Medulla oblongata (tissue), 1 donor: ENCODE measurements at regions not wholly inside any gene's neighbourhood (a gene's known extent, or its start where the extent isn't known, plus 50 kb on each side); places are given as distances from the start of the nearest gene placed in this dataset.
A peak's percentile ranks its signal among the peaks of the same experiment; 100 is the strongest.

ENCODE experiments used
- DNase-seq: peaks from one replicate; pipeline ENCODE4 v3.0.0-alpha.2; 2015; ENCODE audit errors: extremely low spot score

DNA sequence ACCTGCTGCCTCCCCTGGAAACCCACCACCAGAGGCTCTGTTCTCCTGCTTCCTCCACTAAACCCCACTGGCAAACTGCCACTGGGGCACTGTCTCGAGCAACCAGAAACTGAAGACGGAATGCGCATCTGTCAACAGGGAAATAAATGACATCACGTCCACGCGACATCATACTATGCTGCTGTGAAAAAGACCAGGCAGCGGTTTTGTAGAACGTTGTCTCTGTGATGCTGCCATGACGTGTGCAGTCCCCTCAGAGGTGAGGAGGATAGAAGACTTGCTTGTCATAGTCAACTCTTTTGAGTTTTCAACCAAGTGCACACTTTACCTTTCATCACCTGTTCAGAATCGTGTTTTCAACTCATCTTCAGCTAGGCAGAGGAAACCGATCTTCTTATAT, 203.0 kb upstream of the IGF1R start:
- no peak for DNase-seq

DNA sequence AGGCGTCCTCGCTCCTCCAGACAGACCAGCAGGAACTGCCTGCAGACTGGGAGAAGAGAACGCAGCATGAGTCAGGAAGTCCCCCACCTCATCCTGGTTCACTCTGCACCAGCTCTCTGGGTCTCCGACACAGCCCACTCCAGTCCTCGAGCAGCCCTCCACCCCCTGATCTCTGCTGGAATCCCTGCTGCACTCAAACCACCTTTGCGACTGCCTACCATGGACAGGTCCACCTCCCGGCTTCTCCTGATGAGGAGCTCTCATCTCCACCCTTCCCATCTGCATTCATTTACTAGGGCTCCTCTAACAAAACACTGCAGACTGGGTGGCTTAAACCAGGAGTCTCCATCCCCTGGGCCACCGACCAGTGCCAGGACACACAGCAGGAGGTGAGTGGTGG, 202.3 kb upstream of the IGF1R start:
- DNase-seq, result no peak

DNA sequence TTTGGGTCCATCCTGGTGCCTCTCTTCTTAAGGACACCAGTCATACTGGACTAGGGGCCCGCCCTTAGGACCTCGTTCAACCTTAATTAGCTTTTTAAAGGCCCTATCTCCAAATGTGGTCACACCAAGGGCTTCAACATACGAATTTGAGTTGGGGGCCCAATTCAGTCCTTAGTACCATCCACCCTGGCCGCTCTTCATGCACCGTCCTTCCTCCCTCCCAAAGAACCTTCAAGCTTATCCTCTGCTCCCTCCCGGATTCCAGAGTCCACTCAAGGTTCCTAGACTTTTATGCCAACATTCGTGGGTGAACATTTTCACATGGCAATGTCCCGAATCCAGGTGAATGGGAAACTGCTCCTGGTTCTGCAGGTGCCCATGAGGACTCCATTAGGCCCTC, 201.3 kb upstream of the IGF1R start:
- DNase-seq, result no peak

DNA sequence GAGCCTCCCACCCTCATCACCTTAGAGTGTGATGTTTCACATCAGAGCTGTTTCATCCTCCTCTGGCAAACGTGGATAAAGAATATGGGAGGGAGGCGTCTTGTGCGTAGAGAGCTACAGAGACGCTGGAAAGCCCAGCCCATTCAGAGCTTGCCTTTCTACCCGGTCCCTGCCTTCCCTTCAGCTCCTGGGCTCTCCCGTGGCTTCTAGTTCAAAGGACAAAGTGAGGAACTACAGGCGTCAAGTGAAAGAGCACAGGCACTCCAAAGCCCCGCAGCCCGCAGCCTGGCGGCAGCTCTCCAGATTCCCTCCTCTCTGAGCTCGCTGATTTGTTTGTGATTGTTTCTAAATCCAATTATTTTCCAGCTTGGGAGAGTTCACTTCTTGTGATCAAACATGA, 197.1 kb upstream of the IGF1R start:
- DNase-seq, result no peak

DNA sequence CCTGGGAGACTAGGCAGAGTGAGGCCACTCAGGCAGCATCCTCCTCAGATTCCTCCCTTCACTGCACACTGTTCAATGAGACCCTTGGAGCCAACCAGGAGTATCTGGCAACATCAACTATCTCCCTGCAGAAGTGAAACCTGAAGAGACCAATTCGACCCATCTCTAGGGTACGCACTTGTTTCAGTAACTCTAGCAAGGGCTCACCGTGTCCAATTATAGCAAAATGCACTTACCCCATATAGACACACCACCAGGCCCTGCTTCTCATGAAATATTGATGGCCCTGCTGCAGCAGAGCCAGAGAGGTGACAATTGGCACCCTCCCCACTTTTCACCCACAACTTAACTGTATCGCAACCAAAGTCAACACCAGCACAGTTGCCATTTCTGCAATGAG, 196.1 kb upstream of the IGF1R start:
- DNase-seq, result no peak

DNA sequence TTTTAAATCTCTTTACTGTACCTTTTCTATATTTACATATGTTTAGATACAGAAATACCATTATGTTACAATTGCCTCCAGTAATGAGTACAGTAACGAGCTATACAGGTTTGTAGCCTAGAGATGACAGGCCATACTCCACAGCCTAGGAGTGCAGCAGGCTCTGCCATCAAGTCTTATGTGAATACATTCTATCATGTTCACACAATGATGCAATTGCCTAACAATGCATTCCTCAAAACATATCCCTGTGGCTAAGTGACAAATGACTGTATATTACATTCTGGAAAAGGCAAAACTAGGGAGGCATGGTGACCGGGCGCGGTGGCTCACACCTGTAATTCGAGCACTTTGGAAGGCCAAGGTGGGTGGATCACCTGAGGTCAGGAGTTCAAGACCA, 192.4 kb upstream of the IGF1R start:
- DNase-seq, result no peak

DNA sequence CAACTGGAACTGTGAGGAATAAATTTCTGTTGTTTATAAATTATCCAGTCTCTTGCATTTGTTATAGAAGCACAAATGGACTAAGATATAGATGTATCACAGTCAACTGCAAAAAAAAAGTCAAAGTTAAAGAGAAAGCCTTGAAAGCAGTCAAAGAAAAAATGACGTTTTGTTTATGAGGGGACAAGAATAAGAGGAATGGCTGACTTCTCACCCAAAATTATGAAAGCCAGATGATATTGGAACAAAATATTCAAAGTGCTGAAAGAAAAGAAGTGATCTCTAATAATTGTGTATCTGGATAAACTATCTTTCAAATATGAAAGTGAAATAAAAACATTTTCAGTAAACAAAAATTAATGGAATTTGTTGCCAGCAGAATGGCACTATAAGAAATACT, 171.8 kb upstream of the IGF1R start:
- DNase-seq, result no peak

DNA sequence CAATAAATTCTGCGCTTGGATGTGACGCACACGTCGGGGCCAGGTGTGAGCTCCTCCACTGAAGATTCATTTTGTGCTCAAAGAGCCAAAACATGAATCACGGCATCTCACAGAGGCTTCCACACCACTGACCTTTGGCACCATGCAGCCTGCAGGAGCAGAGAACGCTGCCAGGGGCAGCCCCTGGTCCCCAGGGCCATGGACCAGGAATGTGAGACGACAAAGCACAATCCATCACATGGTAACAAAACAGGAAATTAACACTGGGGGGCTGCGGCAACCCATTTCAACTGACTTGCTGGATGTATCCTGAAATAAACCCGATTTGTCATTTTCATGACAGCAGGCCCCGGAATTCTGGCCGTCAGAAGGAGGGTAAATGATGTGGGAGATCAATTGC, 167.5 kb upstream of the IGF1R start:
- no peak for DNase-seq

DNA sequence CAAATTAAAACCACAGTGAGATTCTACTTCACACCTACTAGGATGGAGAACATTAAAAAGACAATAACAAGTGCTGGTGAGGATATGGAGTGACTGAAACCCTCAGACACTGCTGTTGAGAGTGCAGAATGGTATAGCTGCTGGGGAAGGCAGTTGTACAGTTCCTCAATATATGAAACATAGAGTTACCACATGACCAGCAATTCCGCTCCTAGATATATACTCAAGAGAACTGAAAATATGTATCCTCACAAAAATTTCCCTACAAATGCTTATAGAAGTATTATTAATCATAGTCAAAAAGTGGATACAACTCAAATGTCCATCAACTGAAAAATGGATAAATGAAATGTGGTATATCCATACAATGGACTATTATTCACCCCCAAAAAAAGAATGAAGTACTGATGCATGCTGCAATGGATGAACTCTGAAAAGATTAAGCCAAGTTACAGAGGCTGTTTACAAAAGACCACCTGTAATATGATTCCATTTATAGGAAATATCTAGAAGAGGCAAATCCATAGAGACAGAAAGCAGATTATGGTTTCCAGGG, 164.7 kb upstream of the IGF1R start:
- no peak for DNase-seq

DNA sequence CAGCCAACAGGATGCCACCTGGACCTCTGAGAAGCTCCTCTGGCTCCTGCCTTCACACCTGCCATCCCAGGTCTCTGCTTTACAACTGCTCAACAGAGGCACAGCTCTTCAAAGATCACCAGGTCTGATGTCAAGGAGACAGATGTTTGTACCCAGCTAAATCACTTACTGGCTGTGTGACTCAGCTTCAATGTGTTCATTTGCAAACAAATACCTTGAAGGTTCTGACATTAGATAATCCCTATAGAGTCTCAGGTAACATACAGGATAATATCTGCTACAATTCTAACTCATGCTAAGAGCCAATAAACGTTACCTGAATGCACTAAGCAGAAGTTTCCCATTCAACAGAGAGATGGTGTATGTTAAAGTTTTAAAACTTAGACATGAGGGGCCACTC, 163.4 kb upstream of the IGF1R start:
- no peak for DNase-seq

DNA sequence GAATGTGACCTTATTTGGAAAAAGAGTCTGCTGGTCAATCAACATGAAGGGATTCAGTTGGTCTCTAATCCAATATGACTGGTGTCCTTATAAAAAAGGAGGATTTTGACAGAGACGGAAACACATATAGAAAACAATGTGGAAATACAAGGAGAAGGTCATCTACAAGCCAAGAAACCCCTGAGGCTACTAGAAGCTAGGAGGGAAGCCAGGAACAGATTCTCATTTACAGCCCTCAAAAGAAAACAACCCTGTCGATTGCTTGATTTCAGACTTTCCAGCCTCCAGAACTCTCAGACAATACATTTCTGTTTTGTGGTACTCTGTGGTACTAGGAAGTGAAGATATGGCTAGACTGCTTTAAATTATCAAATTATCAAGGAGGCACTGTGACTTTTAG, 162.9 kb upstream of the IGF1R start:
- DNase-seq, result no peak

DNA sequence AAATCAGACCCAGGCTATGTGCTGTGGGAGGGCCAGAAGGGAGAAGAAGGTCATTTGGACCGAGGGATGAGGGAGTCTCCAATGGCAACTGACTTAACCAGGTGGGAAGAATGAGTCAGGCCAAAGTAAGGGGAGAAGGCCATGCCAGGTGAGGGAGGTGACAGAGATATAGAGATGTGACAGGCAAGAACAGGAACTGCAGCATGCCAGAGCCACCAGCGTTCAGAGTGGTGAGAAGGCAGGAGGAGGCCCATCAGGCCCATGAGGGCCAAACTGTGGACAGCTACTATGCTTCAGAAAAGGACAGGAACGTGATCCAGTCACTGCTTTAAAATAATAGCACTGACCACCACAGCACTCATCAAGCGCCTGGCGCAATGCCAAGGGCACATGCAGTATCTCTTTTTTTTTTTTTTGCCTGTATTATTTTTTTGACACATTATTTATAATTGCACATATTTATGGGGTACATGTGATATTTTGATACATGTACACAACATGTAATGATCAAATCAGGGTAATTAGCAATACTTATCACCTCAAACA, 154.3 kb upstream of the IGF1R start:
- DNase-seq, result no peak

DNA sequence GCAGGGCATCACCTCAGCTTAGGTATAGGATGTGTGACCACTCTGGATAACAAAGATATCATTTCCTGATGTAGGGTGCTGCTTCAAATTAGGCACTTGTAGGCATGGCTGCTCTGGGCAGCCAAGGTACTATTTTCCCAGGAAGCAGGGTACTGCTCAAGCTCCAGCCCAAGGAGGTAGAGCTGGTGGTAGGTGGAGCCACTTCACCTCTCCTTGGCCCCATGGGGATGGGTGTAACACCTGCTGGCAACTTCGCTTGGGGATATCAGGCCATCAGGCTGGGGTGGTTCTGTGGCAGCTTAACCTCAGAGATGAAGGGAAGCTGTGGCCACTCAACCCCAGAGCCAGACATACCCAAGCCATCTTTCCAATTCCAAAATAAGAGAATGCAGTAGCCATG, 147.1 kb upstream of the IGF1R start:
- no peak for DNase-seq

DNA sequence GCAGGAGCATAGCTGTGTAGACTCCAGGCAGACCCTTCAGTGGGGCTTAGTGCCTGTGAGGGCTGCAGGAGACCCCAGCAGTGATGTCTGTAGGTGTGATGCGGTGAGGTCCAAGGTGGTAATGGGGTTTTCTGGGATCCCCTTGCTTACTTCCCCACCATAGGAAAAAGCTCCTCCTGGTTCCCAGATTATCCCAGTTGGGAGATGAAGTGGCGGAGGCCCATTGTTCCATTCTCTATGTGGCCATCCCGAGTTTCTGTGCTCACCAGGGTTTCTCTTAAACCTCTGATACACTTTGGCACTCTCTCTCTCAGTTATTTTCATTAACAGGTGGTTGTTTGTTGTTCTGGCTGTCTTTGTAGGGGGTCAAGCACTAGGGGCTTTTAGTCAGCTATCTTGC, 146.7 kb upstream of the IGF1R start:
- DNase-seq, result no peak

DNA sequence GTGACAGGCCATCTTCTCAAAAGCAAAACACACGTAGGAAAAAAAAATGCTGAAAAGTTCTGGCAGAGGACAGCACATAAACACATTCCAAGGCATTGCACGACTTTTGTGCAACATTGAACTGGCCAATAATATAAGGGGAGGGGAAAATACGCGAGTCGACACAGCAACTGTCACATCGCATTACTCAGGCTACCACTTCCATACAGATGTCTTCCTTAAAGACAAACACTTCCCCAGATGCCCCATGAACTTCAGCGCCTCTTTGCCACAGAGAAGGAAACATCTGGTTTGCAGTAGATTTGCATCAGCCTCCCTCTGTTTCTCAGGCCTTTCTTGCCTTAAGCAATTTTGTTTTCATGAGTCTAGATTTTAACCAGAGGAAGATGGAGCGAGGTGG, 144.4 kb upstream of the IGF1R start:
- no peak for DNase-seq

DNA sequence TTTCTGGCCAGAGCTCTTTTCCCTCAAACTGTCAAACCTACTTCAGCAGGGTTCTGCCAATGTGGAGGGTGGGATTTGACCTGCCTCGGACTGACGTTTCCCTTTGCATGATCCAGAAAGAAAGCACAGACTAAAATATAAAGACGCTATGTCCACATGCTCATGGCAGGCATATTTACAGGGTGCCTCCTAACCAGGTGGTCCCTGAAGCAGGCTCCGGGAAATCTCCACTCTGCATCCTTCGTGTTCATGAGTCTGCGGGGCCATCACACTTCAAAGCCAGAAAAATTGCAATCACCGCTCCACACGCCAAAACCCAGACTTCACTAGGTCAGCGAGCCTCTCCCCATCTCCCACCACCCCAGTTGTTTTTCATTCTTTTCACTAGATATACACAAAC, 143.3 kb upstream of the IGF1R start:
- no peak for DNase-seq

DNA sequence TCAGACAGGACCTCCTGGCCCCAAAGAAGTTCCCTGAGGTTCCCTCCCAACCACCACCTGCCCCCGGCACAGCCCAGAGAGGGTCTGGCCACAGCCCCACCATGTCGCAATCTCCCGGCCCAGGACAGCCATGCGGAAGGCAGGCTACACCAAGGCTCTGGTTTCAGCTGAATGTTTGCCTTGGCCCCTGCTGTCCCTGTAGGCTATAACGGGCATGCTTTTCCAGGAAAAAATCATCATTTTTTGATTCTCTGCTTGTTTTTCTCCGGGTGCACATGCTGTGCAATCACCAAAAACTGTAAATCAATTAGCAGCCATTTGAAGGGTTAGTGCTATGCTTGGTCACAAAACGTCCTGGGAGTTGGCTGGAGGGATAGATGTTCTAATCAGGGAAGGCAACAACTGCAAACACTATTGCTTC, 142.7 kb upstream of the IGF1R start:
- DNase-seq, result no peak

DNA sequence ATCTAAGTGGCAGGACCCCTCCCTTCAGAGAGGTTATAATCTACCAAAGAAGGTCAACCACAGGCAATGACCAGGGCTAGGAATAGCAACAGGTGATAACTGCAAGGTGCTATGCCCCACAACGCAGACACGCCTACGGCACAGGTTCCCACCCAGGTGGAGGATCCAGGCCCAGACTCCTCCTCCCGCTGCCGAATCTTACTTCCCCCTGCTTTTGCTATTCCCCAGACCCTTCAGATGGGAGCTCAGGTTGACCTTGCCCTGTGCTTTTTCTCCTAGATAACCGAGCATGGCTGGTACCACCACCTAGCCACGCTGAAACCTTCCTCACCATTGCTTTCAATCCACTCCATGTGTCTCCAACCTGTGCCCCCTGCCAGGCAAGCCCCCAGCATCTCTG, 142.2 kb upstream of the IGF1R start:
- no peak for DNase-seq

DNA sequence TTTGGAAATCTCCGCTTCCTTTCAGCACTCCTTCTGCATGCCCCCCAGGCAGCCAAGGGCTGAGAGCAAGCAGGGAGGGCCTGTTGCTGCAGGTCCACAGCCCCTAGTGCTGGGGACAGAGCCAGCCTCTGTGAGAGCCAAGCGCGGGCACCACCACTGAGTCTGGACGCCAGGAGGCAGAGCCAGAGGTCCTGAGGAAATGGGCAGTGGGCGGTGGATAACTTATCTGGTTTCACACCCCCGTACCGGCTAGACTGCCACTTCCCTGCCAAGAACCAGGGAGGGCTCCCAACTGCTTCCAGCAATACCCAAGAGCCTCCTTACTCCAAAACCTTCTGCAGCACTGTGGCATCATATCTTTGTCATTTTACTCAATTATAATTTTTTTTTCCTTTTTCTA, 141.6 kb upstream of the IGF1R start:
- no peak for DNase-seq

DNA sequence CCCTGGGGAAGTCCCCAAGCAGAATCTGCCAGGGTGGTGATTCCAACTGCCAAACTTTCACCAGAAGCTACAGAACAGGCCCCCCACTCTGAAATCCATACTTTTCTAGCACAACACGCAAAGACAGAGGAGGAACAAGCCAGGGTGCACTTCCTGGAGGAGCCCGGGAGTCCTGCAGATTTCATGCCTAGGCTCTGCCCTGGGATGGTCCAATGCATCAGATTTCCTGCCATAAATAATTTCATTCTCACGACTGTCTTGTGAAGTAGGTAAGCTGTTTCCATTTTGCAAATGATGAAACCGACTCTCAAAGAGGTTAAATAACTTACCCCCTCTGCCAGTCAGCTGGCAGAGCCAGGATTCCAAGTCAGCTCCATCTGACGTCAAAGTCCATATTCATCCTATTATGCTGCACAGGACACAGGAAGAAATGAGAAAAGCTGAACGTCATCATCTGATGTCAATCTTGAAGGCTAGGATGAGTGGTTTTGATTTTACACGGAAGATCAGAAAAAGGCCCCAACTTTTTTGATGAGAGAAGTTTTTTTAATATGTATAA, 134.8 kb upstream of the IGF1R start:
- no peak for DNase-seq

DNA sequence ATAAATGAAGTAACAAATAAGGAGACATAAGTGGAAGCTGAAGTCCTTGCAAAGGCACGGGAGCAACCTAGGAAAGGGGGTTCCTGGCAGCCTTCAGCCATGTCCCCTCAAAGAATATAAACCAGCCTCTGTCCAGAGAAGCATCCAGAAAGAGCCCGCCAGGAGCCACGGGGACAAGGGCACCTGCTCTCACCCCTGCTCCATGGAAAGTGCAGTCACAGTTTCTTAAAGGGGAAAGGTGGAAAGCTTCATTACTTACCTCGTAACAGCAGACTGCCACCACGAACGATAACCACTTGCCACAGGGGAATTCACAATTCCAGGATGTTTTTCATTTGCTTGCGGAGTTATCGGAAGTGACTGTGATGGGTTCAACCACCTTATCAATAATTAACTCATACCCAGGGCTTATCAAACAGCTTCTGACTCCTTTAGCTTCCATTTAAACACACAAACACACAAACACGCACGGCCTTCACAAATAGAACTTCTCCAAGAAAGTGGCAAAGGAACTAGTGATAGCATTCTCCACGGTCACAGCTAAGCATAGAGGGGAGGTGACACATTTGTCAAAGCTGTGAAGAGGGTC, 134.2 kb upstream of the IGF1R start:
- DNase-seq, result no peak

DNA sequence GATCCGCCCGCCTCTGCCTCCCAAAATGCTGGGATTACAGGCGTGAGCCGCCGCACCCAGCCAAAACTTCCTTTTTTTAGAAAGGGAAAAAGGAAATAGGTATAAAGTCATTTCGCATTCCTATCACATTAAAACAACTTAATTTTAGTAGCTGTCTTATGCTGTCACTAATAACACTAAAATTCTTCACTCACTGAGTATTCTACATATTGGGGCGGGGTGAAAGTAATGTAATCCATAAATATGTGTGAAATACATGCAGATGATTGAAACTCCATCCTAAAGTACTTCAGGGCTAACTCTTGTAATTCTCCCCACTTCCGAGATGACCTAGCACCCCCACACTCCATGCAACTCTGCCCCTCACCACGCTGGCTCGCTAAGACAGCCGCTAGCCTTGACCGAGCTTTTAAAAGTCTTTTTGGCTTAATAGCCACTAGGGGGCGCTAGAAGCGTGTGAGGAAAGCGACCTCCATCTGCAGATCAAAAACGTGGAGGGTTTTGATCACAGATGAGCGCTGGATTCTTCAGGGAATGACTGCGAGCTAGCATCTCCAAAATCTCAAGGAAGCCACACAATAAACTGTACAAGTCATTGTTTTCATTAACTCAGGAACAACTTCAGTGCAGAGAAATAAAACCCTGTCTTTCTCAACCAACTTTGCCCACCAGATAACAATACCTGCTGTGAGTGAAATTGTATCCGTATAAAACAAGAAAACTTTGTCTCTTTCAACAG, 129.3 kb upstream of the IGF1R start:
- peak; percentile 88 for DNase-seq
